ENCODE measurements at regions not wholly inside any gene's neighbourhood (a gene's known extent, or its start where the extent isn't known, plus 50 kb on each side); places are given as distances from the start of the nearest gene placed in this dataset.
A peak's percentile ranks its signal among the peaks of the same experiment; 100 is the strongest.
"Not testable (repeated sequence)": the region's sequence is repeated elsewhere in the genome, so short reads cannot be mapped to it uniquely, and the experiment has no call there.

- Histone ChIP-seq H3K9me3 (ENCODE audit: control insufficient read depth, insufficient read depth, low read length) (no peaks in the 10 kb centered on the region), H3K9ac (ENCODE audit: low read depth, low read length) (no peak overlapping the region), H3K27me3 (ENCODE audit: control insufficient read depth, insufficient read depth, low read length) (no peaks in the 10 kb centered on the region), H3K4me1 (ENCODE audit: control insufficient read depth, insufficient read depth, low read length) (peaks cover 5% of the 10 kb centered on the region), H3K36me3 (ENCODE audit: control insufficient read depth, insufficient read depth, low read length) (no peaks in the 10 kb centered on the region), H3K4me3 (ENCODE audit: low read depth, low read length) (no peak overlapping the region), H3K27ac (ENCODE audit: low read depth, low read length) (no peak overlapping the region)
Measured at GRCh38 chr2:88396209-88396608, 56.3 kb downstream of the FOXI3 start.

DNA sequence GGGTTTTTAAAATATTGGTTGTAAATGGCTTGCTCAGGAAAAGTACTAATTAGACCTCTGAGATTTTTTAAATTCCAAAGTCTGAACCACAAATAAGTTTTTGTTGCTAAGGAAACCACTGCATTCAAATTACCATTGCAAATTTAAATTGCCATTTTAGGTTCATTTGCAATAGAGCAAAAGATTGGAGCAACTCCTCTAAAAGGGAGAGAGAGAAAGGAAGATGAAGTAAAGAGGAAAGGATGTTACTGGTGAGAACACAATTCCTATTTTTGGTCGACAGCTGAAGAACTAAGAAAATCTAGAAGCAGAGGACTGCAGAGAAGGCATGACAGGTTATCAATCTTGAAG is 74.9 kb downstream of the FOXI3 start:
- Histone ChIP-seq H3K4me3 (ENCODE audit: low read depth, low read length) (no peak overlapping the region), H3K9ac (ENCODE audit: low read depth, low read length) (no peak overlapping the region), H3K27me3 (ENCODE audit: control insufficient read depth, insufficient read depth, low read length) (no peaks in the 10 kb centered on the region)

GRCh38 chr2:88372042-88372441 is 80.5 kb downstream of the FOXI3 start:
- no peaks in the 10 kb centered on the region; the same call in 1 of the 2 replicates for H3K4me1 ChIP-seq (ENCODE audit: control insufficient read depth, insufficient read depth, low read length)
- H3K36me3 ChIP-seq (ENCODE audit: control insufficient read depth, insufficient read depth, low read length): no peaks in the 10 kb centered on the region
- no peak overlapping the region for H3K27ac ChIP-seq (ENCODE audit: low read depth, low read length)
- no peaks in the 10 kb centered on the region for H3K9me3 ChIP-seq (ENCODE audit: control insufficient read depth, insufficient read depth, low read length)
- H3K9ac ChIP-seq (ENCODE audit: low read depth, low read length): no peak overlapping the region
- no peak overlapping the region for H3K4me3 ChIP-seq (ENCODE audit: low read depth, low read length)
- H3K27me3 ChIP-seq (ENCODE audit: control insufficient read depth, insufficient read depth, low read length): no peaks in the 10 kb centered on the region

More for the DNA sequence above, 74.9 kb downstream of the FOXI3 start:
- Histone ChIP-seq H3K9me3 (ENCODE audit: control insufficient read depth, insufficient read depth, low read length) (no peaks in the 10 kb centered on the region), H3K27ac (ENCODE audit: low read depth, low read length) (no peak overlapping the region), H3K36me3 (ENCODE audit: control insufficient read depth, insufficient read depth, low read length) (no peaks in the 10 kb centered on the region), H3K4me1 (ENCODE audit: control insufficient read depth, insufficient read depth, low read length) (peaks cover 4% of the 10 kb centered on the region; the same call in 1 of the 2 replicates)

GRCh38 chr2:88365408-88365807 is 87.1 kb downstream of the FOXI3 start:
- H3K36me3 ChIP-seq (ENCODE audit: control insufficient read depth, insufficient read depth, low read length); H3K9me3 ChIP-seq (ENCODE audit: control insufficient read depth, insufficient read depth, low read length); H3K4me3 ChIP-seq (ENCODE audit: low read depth, low read length); H3K9ac ChIP-seq (ENCODE audit: low read depth, low read length); H3K27ac ChIP-seq (ENCODE audit: low read depth, low read length); H3K27me3 ChIP-seq (ENCODE audit: control insufficient read depth, insufficient read depth, low read length); H3K4me1 ChIP-seq (ENCODE audit: control insufficient read depth, insufficient read depth, low read length): not testable (repeated sequence)

- H3K9ac ChIP-seq (ENCODE audit: low read depth, low read length): no peak overlapping the region
- H3K27me3 ChIP-seq (ENCODE audit: control insufficient read depth, insufficient read depth, low read length): no peaks in the 10 kb centered on the region; the same call in 1 of the 2 replicates
- peaks cover 14% of the 10 kb centered on the region for H3K4me1 ChIP-seq (ENCODE audit: control insufficient read depth, insufficient read depth, low read length)
- no peaks in the 10 kb centered on the region for H3K9me3 ChIP-seq (ENCODE audit: control insufficient read depth, insufficient read depth, low read length)
- no peaks in the 10 kb centered on the region for H3K36me3 ChIP-seq (ENCODE audit: control insufficient read depth, insufficient read depth, low read length)
- peak overlapping the region; percentile 11 for H3K27ac ChIP-seq (ENCODE audit: low read depth, low read length)
- no peak overlapping the region for H3K4me3 ChIP-seq (ENCODE audit: low read depth, low read length)
Measured at GRCh38 chr2:88355486-88355885, 97.0 kb downstream of the FOXI3 start.

- Histone ChIP-seq H3K27ac (ENCODE audit: low read depth, low read length) (peak overlapping the region; percentile 92), H3K4me3 (ENCODE audit: low read depth, low read length) (peak overlapping the region; percentile 63; the same call in 1 of the 2 replicates)
Measured at GRCh38 chr2:88351249-88351601, 101.3 kb downstream of the FOXI3 start.

DNA sequence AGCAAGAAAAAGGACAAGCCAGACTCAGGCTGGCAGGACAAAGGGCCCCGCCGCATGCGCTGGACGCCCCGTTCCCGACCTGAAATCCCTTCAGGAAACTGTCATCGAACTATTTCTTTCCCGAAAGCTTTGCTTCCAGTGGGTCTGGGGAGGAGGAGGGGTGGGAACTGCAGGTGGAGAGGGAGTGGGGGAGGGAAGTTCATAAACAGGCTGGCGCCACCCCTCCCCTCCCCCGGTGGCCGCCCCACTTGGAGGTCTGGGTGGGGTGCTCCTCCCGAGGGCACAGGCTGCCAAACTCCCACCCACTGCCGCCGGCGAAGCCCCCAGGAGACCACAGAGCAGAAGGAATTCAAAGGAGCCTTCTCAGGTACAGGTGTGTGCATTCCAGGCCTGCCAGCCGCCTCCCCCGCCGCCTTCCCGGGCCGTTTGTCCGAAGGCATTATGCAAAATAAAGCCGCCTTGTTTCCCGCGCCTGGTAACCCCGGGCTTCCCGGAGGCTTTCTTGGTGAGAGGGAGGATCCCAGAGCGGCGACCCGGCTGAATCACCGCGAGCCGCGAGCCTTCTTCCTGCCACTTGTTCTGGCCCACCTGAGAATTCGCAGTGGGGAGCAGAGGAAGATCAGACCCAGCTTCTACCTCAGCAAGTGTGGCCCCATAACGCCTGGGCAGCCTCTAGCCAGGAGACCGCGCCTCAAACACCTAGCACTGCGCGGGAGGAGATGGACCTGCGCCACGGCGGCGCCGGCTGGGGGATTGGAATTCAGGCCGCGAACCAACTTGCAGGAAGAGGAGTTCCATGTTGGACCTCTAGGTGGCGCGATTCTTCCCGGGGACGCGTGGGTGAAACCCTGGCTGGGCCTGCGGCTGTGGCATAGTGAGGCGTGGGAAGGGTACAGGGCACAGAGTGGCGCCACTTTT is 101.9 kb downstream of the FOXI3 start:
- Histone ChIP-seq H3K36me3 (ENCODE audit: control insufficient read depth, insufficient read depth, low read length) (no peaks in the 10 kb centered on the region), H3K27me3 (ENCODE audit: control insufficient read depth, insufficient read depth, low read length) (peaks cover 21% of the 10 kb centered on the region), H3K27ac (ENCODE audit: low read depth, low read length) (peak overlapping the region; percentile 92), H3K4me3 (ENCODE audit: low read depth, low read length) (peak overlapping the region; percentile 63), H3K4me1 (ENCODE audit: control insufficient read depth, insufficient read depth, low read length) (peaks cover 18% of the 10 kb centered on the region), H3K9ac (ENCODE audit: low read depth, low read length) (peak overlapping the region; percentile 81), H3K9me3 (ENCODE audit: control insufficient read depth, insufficient read depth, low read length) (no peaks in the 10 kb centered on the region)

More at GRCh38 chr2:88351249-88351601, 101.3 kb downstream of the FOXI3 start:
- Histone ChIP-seq H3K9me3 (ENCODE audit: control insufficient read depth, insufficient read depth, low read length) (no peaks in the 10 kb centered on the region), H3K27me3 (ENCODE audit: control insufficient read depth, insufficient read depth, low read length) (peaks cover 21% of the 10 kb centered on the region), H3K4me1 (ENCODE audit: control insufficient read depth, insufficient read depth, low read length) (peaks cover 22% of the 10 kb centered on the region), H3K9ac (ENCODE audit: low read depth, low read length) (peak overlapping the region; percentile 81; the same call in 1 of the 2 replicates), H3K36me3 (ENCODE audit: control insufficient read depth, insufficient read depth, low read length) (no peaks in the 10 kb centered on the region)

- Histone ChIP-seq H3K27ac (ENCODE audit: low read depth, low read length) (no peak overlapping the region), H3K4me1 (ENCODE audit: control insufficient read depth, insufficient read depth, low read length) (peaks cover 7% of the 10 kb centered on the region), H3K27me3 (ENCODE audit: control insufficient read depth, insufficient read depth, low read length) (peaks cover 21% of the 10 kb centered on the region), H3K9ac (ENCODE audit: low read depth, low read length) (no peak overlapping the region), H3K36me3 (ENCODE audit: control insufficient read depth, insufficient read depth, low read length) (no peaks in the 10 kb centered on the region), H3K4me3 (ENCODE audit: low read depth, low read length) (no peak overlapping the region), H3K9me3 (ENCODE audit: control insufficient read depth, insufficient read depth, low read length) (no peaks in the 10 kb centered on the region)
Measured at GRCh38 chr2:88345842-88346241, 106.7 kb downstream of the FOXI3 start.

DNA sequence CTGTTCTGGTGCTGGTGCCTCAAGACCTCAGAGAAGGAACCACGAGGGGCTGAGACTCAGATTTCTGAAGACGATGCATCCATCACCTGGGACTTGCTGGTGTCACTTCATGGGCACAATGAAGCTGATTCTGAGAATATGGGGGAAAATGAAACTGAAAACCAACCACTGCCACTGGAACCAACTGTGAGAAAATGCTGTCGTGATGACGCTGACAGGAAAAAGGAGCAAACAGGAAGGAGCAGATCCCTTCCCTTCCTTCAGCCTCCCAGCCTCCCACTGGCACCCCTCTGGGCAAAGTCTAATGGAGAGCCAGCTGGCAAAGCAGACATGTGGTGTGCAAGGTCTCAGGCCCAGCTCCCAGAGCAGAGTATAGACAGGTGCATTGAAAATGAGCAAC is 109.7 kb downstream of the FOXI3 start:
- H3K4me3 ChIP-seq (ENCODE audit: low read depth, low read length): no peak overlapping the region
- no peak overlapping the region for H3K9ac ChIP-seq (ENCODE audit: low read depth, low read length)
- H3K4me1 ChIP-seq (ENCODE audit: control insufficient read depth, insufficient read depth, low read length): no peaks in the 10 kb centered on the region
- no peak overlapping the region for H3K27ac ChIP-seq (ENCODE audit: low read depth, low read length)
- no peaks in the 10 kb centered on the region for H3K36me3 ChIP-seq (ENCODE audit: control insufficient read depth, insufficient read depth, low read length)
- H3K27me3 ChIP-seq (ENCODE audit: control insufficient read depth, insufficient read depth, low read length): peaks cover 8% of the 10 kb centered on the region
- no peaks in the 10 kb centered on the region for H3K9me3 ChIP-seq (ENCODE audit: control insufficient read depth, insufficient read depth, low read length)

- Histone ChIP-seq H3K4me1 (ENCODE audit: control insufficient read depth, insufficient read depth, low read length) (peaks cover 20% of the 10 kb centered on the region), H3K27ac (ENCODE audit: low read depth, low read length) (no peak overlapping the region), H3K9me3 (ENCODE audit: control insufficient read depth, insufficient read depth, low read length) (no peaks in the 10 kb centered on the region), H3K4me3 (ENCODE audit: low read depth, low read length) (no peak overlapping the region), H3K27me3 (ENCODE audit: control insufficient read depth, insufficient read depth, low read length) (peaks cover 10% of the 10 kb centered on the region; the same call in 1 of the 2 replicates), H3K9ac (ENCODE audit: low read depth, low read length) (no peak overlapping the region), H3K36me3 (ENCODE audit: control insufficient read depth, insufficient read depth, low read length) (no peaks in the 10 kb centered on the region)
Measured at GRCh38 chr2:88334418-88334817, 118.1 kb downstream of the FOXI3 start.

- Histone ChIP-seq H3K9me3 (ENCODE audit: control insufficient read depth, insufficient read depth, low read length) (no peaks in the 10 kb centered on the region), H3K4me3 (ENCODE audit: low read depth, low read length) (no peak overlapping the region), H3K27me3 (ENCODE audit: control insufficient read depth, insufficient read depth, low read length) (peaks cover 10% of the 10 kb centered on the region; the same call in 1 of the 2 replicates), H3K4me1 (ENCODE audit: control insufficient read depth, insufficient read depth, low read length) (peaks cover 22% of the 10 kb centered on the region), H3K9ac (ENCODE audit: low read depth, low read length) (no peak overlapping the region), H3K27ac (ENCODE audit: low read depth, low read length) (no peak overlapping the region), H3K36me3 (ENCODE audit: control insufficient read depth, insufficient read depth, low read length) (no peaks in the 10 kb centered on the region)
Measured at GRCh38 chr2:88331239-88331638, 121.3 kb downstream of the FOXI3 start.
